Liver (tissue), 7 donors: ENCODE measurements at regions not wholly inside any gene's neighbourhood (a gene's known extent, or its start where the extent isn't known, plus 50 kb on each side); places are given as distances from the start of the nearest gene placed in this dataset.

Experiments
- DNase-seq: peaks from one replicate; pipeline ENCODE4 v3.0.0-alpha.2; 2017; ENCODE audit warnings: low spot score
- H3K27ac ChIP-seq, 2 donors: one replicate each; pipeline ENCODE4 v1.7.0; 2013; ENCODE audit warnings: inconsistent platforms in 2 of 2, low read length in 2 of 2, control low read depth in 1 of 2, low read depth in 1 of 2, mild to moderate bottlenecking in 1 of 2
- H3K27me3 ChIP-seq, 4 donors: one replicate each; pipeline versions ENCODE4 v1.6.1 to v1.7.0; 2013; ENCODE audit warnings: low read length in 3 of 4, inconsistent platforms in 1 of 4, mild to moderate bottlenecking in 1 of 4, moderate library complexity in 1 of 4; ENCODE audit not compliant: control insufficient read depth in 4 of 4, insufficient read depth in 4 of 4
- H3K36me3 ChIP-seq, 4 donors: one replicate each; pipeline versions ENCODE4 v1.6.1 to v1.7.0; 2013; ENCODE audit warnings: low read length in 3 of 4, mild to moderate bottlenecking in 3 of 4, low read depth in 1 of 4, moderate library complexity in 1 of 4; ENCODE audit not compliant: control insufficient read depth in 4 of 4, insufficient read depth in 3 of 4
- H3K4me1 ChIP-seq, 4 donors: one replicate each; pipeline versions ENCODE4 v1.6.1 to v1.7.0; 2013; ENCODE audit warnings: low read length in 3 of 4, mild to moderate bottlenecking in 3 of 4, moderate library complexity in 1 of 4; ENCODE audit not compliant: control insufficient read depth in 4 of 4, insufficient read depth in 4 of 4
- H3K4me3 ChIP-seq, 3 donors: one replicate each; pipeline versions ENCODE4 v1.6.1 to v1.7.0; 2013; ENCODE audit warnings: low read length in 3 of 3, control low read depth in 1 of 3, low read depth in 1 of 3, mild to moderate bottlenecking in 1 of 3
- H3K9ac ChIP-seq, 2 donors: one replicate each; pipeline ENCODE4 v1.7.0; 2013; ENCODE audit warnings: low read length in 2 of 2, mild to moderate bottlenecking in 2 of 2, moderate library complexity in 2 of 2, control low read depth in 1 of 2, low read depth in 1 of 2
- H3K9me3 ChIP-seq, 4 donors: one replicate each; pipeline versions ENCODE4 v1.6.1 to v1.7.0; 2013; ENCODE audit warnings: low read length in 3 of 4; ENCODE audit not compliant: control insufficient read depth in 4 of 4
- ATF3 ChIP-seq: IDR thresholded peaks from 2 replicates; pipeline ENCODE4 v1.6.1; 2016; ENCODE audit warnings: antibody characterized with exemption
- EGR1 ChIP-seq, 2 donors: IDR thresholded peaks; 2 replicates each; pipeline ENCODE4 v1.6.1; 2016 to 2018; ENCODE audit warnings: antibody characterized with exemption in 2 of 2, low read depth in 2 of 2
- FOXA2 ChIP-seq: IDR thresholded peaks from 2 replicates; pipeline ENCODE4 v1.6.1; 2016; ENCODE audit warnings: antibody characterized with exemption
- GABPA ChIP-seq, 2 donors: IDR thresholded peaks in 1 of 2; conservative IDR thresholded peaks in 1 of 2; 2 replicates each; pipeline ENCODE4 v1.6.1; 2016; ENCODE audit warnings: antibody characterized with exemption in 2 of 2, mild to moderate bottlenecking in 1 of 2, moderate library complexity in 1 of 2
- HNF4A ChIP-seq, 2 donors: conservative IDR thresholded peaks; 2 replicates each; pipeline ENCODE4 v1.6.1; 2016; ENCODE audit warnings: antibody characterized with exemption in 2 of 2, mild to moderate bottlenecking in 2 of 2
- HNF4G ChIP-seq: IDR thresholded peaks from 2 replicates; pipeline ENCODE4 v1.6.1; 2016; ENCODE audit warnings: antibody characterized with exemption
- MAX ChIP-seq: IDR thresholded peaks from 2 replicates; pipeline ENCODE4 v1.6.1; 2016; ENCODE audit warnings: antibody characterized with exemption
- NR2F2 ChIP-seq: IDR thresholded peaks from 2 replicates; pipeline ENCODE4 v1.6.1; 2016; ENCODE audit warnings: antibody characterized with exemption
- RAD21 ChIP-seq, 2 donors: IDR thresholded peaks; 2 replicates each; pipeline ENCODE4 v1.6.1; 2016; ENCODE audit warnings: antibody characterized with exemption in 2 of 2, mild to moderate bottlenecking in 2 of 2
- RXRA ChIP-seq, 2 donors: IDR thresholded peaks; 2 replicates each; pipeline ENCODE4 v1.6.1; 2017 to 2018; ENCODE audit warnings: antibody characterized with exemption in 2 of 2, mild to moderate bottlenecking in 1 of 2
- SP1 ChIP-seq: IDR thresholded peaks from 2 replicates; pipeline ENCODE4 v1.6.1; 2018; ENCODE audit warnings: antibody characterized with exemption, mild to moderate bottlenecking
- TAF1 ChIP-seq: conservative IDR thresholded peaks from 2 replicates; pipeline ENCODE4 v1.6.1; 2016; ENCODE audit warnings: antibody characterized with exemption, mild to moderate bottlenecking
- YY1 ChIP-seq: IDR thresholded peaks from 2 replicates; pipeline ENCODE4 v1.6.1; 2016; ENCODE audit warnings: antibody characterized with exemption, mild to moderate bottlenecking
- ZBTB33 ChIP-seq: IDR thresholded peaks from 2 replicates; pipeline ENCODE4 v1.6.1; 2016; ENCODE audit warnings: antibody characterized with exemption
- WGBS: extraction: QIAGEN DNeasy Blood & Tissue Kit; methylation state at CpG from one replicate; pipeline ENCODE4 v1.1.7; 2013; 5-methylcytosine and 5-hydroxymethylcytosine counted together
- donor health status: healthy.
- donor health status: healthy.
- donor health status: healthy.
- donor health status: healthy.

- H3K9ac ChIP-seq, result no peak overlapping the region
- WGBS, result 70% methylated on average over 1 of the region's 1 CpG
These were observed 275.7 kb downstream of the HLX start for GRCh38 chr1:221154932-221155331.

GRCh38 chr1:221157026-221157761 is 278.0 kb downstream of the HLX start:
- no peak overlapping the region for H3K27ac ChIP-seq
- H3K4me1 ChIP-seq, result no peaks in the 10 kb centered on the region
- no peaks in the 10 kb centered on the region for H3K9me3 ChIP-seq
- no peaks in the 10 kb centered on the region for H3K36me3 ChIP-seq
- no peak for TF ChIP-seq ATF3
- no peak for TF ChIP-seq SP1
- no peak for TF ChIP-seq NR2F2
- no peak for TF ChIP-seq HNF4G
- no peak for TF ChIP-seq MAX
- no peak for TF ChIP-seq TAF1
- TF ChIP-seq ZBTB33, result no peak
- no peak for TF ChIP-seq FOXA2
- no peak overlapping the region for H3K9ac ChIP-seq
- DNase-seq, result no peak
- 55% methylated on average over 6 of the region's 6 CpGs for WGBS
- no peaks in the 10 kb centered on the region for H3K27me3 ChIP-seq
- no peak overlapping the region for H3K4me3 ChIP-seq

More at GRCh38 chr1:221154932-221155331, 275.7 kb downstream of the HLX start:
- Histone ChIP-seq H3K9me3 (peaks cover 0 to 2% (median 0%) of the 10 kb centered on the region in 4 donors), H3K27me3 (no peaks in the 10 kb centered on the region), H3K36me3 (no peaks in the 10 kb centered on the region), H3K27ac (no peak overlapping the region), H3K4me3 (no peak overlapping the region), H3K4me1 (no peaks in the 10 kb centered on the region)
- DNase-seq, result no peak
- no peak for TF ChIP-seq GABPA (IDR thresholded peaks at IDR 0.05 in 1 of 2, conservative IDR thresholded peaks at IDR 0.05 in 1 of 2)
- no peak for TF ChIP-seq HNF4A (conservative IDR thresholded peaks at IDR 0.05)
- TF ChIP-seq RAD21 (IDR thresholded peaks at IDR 0.05), result no peak
- TF ChIP-seq ATF3, result no peak
- TF ChIP-seq ZBTB33, result no peak
- no peak for TF ChIP-seq SP1
- TF ChIP-seq MAX, result no peak
- no peak for TF ChIP-seq YY1
- no peak for TF ChIP-seq EGR1 (IDR thresholded peaks at IDR 0.05; ENCODE audit: low read depth in 2 of 2)
- TF ChIP-seq RXRA (IDR thresholded peaks at IDR 0.05), result no peak
